NCI-H2107 treated with DMSO at 0.1 percent for 48 hours (cell line): ENCODE measurements at regions not wholly inside any gene's neighbourhood (a gene's known extent, or its start where the extent isn't known, plus 50 kb on each side); places are given as distances from the start of the nearest gene placed in this dataset.
"Not testable (repeated sequence)": the region's sequence is repeated elsewhere in the genome, so short reads cannot be mapped to it uniquely, and the experiment has no call there.

Source experiments
- DNase-seq: peaks from one replicate; lab custom pipeline; 2025; ENCODE audit not compliant: unreplicated experiment; lab: John Stamatoyannopoulos, UW

GRCh38 chr6:119978274-119978889, 628.8 kb upstream of the MAN1A1 start:
- DNase-seq: no peak

DNA sequence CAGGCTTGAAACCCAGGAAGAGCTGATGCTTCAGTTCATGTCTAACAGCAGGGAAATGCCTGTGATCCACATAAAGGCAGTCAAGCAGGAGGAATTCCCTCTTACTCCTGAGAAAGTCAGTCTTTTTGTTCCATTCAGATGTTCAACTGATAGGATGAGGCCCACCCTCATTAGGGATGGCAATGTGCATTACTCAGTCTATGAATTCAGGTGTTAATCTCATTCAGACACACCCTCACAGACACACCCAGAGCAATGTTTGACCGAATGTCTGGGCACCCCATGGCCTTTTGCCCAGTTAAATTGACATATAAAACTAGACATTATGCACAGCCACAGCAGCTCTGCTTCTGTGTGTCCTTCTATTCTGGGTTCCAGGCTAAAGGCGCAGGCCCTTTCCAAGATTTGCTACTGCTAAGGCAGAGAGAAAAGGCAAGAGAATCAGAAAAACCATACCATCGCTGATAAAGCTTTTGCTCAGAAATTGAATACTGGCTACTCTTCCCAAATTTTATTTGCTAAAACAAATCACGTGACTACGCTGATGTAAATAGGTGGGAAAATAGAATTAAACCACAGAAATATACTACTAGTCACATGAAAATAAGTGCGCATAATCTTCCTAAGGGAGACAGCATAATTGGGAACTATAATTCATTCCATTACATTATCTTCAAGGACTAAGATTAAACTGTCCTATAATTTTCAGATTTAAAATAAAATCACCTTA, 625.0 kb upstream of the MAN1A1 start:
- no peak for DNase-seq

DNA sequence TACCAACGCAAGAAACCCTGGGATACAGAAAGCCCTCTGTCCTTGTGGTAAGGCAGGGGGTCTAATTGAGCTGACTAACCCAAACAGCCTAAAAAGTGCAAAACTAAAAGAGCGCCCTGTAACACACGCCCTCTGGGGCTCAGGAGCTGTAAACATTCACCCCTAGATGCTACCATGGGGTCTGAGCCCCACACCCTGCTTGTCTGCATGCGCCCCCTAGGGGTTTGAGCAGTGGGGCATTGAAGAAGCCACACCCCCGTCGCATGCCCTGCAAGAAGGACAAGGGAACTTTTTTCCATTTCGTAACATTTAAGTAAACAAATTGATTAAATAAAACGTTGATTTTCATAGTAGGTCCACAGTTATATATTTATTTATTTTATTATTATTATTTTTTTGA, 616.9 kb upstream of the MAN1A1 start:
- no peak for DNase-seq

GRCh38 chr6:119965900-119966299, 616.3 kb upstream of the MAN1A1 start:
- no peak for DNase-seq

GRCh38 chr6:119965008-119965407, 615.4 kb upstream of the MAN1A1 start:
- DNase-seq: no peak

GRCh38 chr6:119962505-119962904, 612.9 kb upstream of the MAN1A1 start:
- DNase-seq: no peak

DNA sequence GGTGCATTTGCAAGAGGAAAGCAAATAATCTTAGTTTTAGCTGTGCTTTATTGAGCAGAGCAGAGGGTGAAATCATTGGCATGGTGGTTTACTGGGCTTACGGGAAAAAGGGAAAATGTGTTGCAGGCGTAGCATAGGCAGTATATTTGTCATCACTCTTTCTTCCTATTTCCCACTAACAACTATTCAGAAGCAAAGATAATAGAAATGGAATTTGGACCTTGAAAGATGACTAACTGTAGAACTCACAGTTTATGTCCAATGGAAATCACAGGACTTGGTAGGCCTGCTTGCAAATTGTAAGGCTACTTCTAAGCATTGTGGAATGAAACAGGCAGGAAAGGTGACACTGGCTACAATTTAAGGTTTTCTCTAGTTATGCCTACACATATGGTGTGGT, 611.9 kb upstream of the MAN1A1 start:
- no peak for DNase-seq

GRCh38 chr6:119960456-119960855, 610.9 kb upstream of the MAN1A1 start:
- DNase-seq: no peak

- no peak for DNase-seq
These were observed 610.5 kb upstream of the MAN1A1 start for GRCh38 chr6:119960036-119960435.

DNA sequence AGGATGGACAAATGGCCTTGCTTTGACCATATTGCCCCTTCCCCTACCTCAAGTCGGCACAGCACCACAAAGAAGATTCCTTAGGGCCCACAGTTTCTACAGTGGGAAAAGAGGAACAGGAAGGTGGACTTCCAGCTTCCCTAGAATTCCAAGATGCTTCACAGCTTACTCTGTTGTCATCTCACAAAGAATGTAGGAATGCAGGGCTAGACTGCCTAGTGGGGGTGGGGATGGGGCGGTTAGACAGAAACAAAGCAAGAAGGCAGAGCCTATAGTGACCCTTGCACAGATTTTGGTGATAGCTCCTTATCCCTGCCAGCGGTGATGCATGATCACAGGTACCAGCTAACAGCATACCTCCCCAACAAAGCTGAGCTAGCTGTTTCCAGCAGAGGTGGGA, 607.6 kb upstream of the MAN1A1 start:
- no peak for DNase-seq

GRCh38 chr6:119952696-119953095, 603.1 kb upstream of the MAN1A1 start:
- DNase-seq: no peak

DNA sequence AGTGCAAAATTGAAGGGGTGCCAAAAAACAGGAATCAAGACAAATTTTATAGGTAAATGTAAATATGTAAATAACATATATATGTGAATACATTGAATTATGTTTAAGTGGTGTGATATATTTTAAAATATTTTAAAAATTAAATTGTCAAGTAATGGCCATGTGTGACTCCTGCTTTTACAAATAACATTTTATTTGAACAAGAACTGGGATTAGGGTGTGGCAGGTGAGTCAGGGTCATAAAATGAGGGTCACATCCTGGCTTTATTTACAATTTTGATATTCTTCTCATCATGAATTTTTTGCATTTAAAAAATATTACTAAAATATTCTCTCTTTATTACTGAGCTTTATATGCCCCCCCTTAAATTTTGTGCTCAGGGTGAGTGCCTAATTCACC, 601.1 kb upstream of the MAN1A1 start:
- no peak for DNase-seq

DNA sequence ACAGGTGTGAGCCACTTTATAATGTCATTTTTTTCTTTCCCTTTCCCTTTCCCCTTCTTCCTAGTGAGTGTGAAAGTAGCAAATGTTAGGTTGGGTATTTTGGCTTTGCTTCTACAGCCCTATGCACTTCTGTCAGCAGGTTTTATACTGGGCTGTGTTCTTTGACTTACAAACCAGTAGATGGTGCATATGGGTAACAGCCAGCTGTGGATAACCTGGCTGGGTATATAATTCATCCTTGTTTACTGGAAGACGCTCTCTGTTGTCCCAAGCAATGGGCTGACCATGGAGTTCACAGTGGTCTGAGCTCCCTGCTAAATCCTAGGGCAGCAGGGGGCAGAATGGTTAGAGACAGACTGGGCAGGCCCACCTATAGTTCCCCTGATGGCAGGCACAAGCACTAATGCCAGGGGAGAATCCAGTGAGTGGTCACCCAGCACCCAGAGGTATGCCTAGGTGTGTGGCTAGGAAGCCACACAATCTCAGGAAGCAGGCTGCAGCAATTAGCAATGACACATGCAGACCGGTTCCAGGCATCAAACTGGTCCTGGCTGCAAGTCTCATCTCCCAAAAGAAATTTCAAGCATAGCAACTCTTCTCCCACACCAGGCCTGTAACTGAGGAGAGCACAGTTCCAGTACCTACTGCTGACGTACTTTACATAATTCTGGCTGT, 592.7 kb upstream of the MAN1A1 start:
- no peak for DNase-seq

GRCh38 chr6:119938752-119939151, 589.2 kb upstream of the MAN1A1 start:
- no peak for DNase-seq

DNA sequence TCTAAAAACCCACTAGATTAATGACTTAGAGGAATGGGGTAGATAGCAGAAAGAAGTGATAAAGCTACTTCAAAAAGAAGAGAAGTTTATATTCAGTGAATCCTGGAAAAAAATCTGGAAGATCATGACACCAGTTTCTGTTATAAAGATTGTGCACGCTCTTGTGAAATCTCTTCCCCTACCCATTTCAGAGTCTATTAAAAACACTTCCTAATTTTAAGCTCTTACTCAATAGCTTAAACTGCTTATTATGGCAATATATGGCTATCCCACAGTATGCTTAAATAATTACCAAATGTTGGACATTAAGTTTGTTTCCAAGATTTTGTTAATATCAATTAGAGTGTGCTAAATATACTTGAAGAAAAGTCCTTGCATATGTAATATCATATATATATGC, 585.3 kb upstream of the MAN1A1 start:
- DNase-seq: no peak

GRCh38 chr6:119929121-119929520, 579.6 kb upstream of the MAN1A1 start:
- DNase-seq: no peak

- not testable (repeated sequence) for DNase-seq
These were observed 575.3 kb upstream of the MAN1A1 start for GRCh38 chr6:119924888-119925287.

DNA sequence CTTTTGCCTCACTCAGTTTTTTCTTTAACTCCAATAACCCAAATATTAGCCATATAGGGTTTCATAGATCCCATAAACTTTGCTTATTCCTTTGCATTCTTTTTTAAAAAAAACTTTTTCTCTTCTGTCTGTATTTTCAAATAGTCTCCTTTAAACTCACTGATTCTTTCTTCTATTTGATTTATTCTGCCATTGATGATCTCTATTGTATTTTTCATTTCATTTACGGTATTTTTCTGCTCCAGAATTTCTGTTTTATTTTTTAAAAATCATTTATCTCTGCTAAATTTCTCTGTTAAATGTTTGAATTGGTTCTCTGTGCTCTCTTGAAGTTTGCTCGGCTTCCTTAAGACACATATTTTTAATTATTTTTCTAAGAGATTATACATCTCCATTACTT, 573.3 kb upstream of the MAN1A1 start:
- no peak for DNase-seq

GRCh38 chr6:119921491-119922010, 572.0 kb upstream of the MAN1A1 start:
- DNase-seq: no peak

DNA sequence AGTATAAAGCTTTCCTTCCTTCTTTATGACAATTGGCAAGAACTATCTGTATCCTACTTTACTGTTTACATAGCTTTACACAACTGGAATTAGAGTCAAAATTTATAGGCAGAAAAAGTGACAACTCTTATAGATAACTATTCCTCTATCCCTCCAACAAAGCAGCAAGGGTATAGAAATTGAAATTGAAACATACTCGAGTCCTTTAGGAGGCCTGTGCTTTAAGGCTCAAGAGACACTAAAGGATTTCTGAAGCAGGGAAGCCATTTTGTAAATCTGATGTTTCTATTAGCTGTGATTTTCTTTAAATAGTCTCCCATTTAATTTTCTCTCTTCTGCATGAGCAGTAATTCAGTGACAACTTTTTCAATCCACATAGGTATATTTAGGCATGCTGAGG, 567.6 kb upstream of the MAN1A1 start:
- no peak for DNase-seq

GRCh38 chr6:119915971-119916370, 566.4 kb upstream of the MAN1A1 start:
- no peak for DNase-seq

GRCh38 chr6:119908157-119908556, 558.6 kb upstream of the MAN1A1 start:
- no peak for DNase-seq
